Islet precursor cell (in vitro differentiated cells): ENCODE measurements at regions not wholly inside any gene's neighbourhood (a gene's known extent, or its start where the extent isn't known, plus 50 kb on each side); places are given as distances from the start of the nearest gene placed in this dataset.
"Not testable (repeated sequence)": the region's sequence is repeated elsewhere in the genome, so short reads cannot be mapped to it uniquely, and the experiment has no call there.

Experiments used
- DNase-seq: peaks from one replicate; pipeline ENCODE4 v3.0.0-alpha.2; 2018

- DNase-seq: no peak
These were observed 171.1 kb upstream of the FZD8 start for GRCh38 chr10:35813219-35813618.

GRCh38 chr10:35808344-35808743 is 166.2 kb upstream of the FZD8 start:
- no peak for DNase-seq

GRCh38 chr10:35803046-35803445 is 160.9 kb upstream of the FZD8 start:
- peak; percentile 67 for DNase-seq

- no peak for DNase-seq
These were observed 155.1 kb upstream of the FZD8 start for GRCh38 chr10:35797187-35797586.

- no peak for DNase-seq
These were observed 153.2 kb upstream of the FZD8 start for GRCh38 chr10:35795131-35795824.

- no peak for DNase-seq
These were observed 152.6 kb upstream of the FZD8 start for GRCh38 chr10:35794703-35795102.

- DNase-seq: no peak
These were observed 150.2 kb upstream of the FZD8 start for GRCh38 chr10:35792291-35792690.

- no peak for DNase-seq
These were observed 147.9 kb upstream of the FZD8 start for GRCh38 chr10:35789996-35790395.

- no peak for DNase-seq
These were observed 142.7 kb upstream of the FZD8 start for GRCh38 chr10:35784751-35785150.

GRCh38 chr10:35783305-35783838 is 141.3 kb upstream of the FZD8 start:
- no peak for DNase-seq

- peak; percentile 61 for DNase-seq
These were observed 139.5 kb upstream of the FZD8 start for GRCh38 chr10:35781643-35782035.

- no peak for DNase-seq
These were observed 139.0 kb upstream of the FZD8 start for GRCh38 chr10:35780970-35781642.

- no peak for DNase-seq
These were observed 136.2 kb upstream of the FZD8 start for GRCh38 chr10:35778306-35778705.

GRCh38 chr10:35776557-35776956 is 134.5 kb upstream of the FZD8 start:
- DNase-seq: not testable (repeated sequence)

- DNase-seq: no peak
These were observed 132.0 kb upstream of the FZD8 start for GRCh38 chr10:35774109-35774508.

GRCh38 chr10:35770817-35771355 is 128.8 kb upstream of the FZD8 start:
- DNase-seq: peak; percentile 68

- DNase-seq: no peak
These were observed 127.7 kb upstream of the FZD8 start for GRCh38 chr10:35769795-35770194.

GRCh38 chr10:35768731-35769130 is 126.6 kb upstream of the FZD8 start:
- no peak for DNase-seq

- DNase-seq: no peak
These were observed 125.9 kb upstream of the FZD8 start for GRCh38 chr10:35768011-35768410.

GRCh38 chr10:35765996-35766395 is 123.9 kb upstream of the FZD8 start:
- DNase-seq: no peak

- DNase-seq: peak; percentile 72
These were observed 123.0 kb upstream of the FZD8 start for GRCh38 chr10:35765066-35765527.

- no peak for DNase-seq
These were observed 120.4 kb upstream of the FZD8 start for GRCh38 chr10:35762311-35763030.

GRCh38 chr10:35758076-35758475 is 116.0 kb upstream of the FZD8 start:
- DNase-seq: no peak
